ENCODE measurements at regions not wholly inside any gene's neighbourhood (a gene's known extent, or its start where the extent isn't known, plus 50 kb on each side); places are given as distances from the start of the nearest gene placed in this dataset.

DNA sequence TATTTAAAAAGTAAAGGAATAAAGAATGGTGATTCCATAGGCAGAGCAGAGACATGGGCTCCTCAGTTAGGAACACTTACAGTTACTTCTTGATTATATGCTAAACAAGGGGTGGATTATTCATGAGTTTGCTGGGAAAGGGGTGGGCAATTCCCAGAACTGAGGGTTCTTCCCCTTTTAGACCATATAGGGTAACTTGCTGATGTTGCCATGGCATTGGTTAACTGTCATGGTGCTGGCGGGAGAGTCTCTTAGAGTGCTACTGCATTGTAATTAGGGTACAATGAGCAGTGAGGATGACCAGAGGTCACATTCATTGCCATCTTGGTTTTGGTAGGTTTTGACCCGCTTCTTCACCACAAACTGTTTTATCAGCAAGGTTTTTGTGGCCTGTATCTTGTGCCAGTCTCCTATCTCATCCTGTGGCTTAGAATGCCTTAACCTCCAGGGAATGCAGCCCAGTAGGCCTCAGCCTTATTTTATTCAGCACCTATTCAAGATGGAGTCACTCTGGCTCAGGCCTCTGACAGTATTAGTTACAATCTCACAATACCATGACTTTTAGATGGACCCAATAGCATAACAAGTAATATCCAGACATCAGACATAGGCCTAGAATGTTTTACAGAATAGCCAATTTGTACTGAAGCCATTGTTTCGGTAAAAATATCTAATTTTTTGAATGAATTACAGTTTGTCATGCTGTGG, 106.8 kb downstream of the ZBTB18 start:
- DNase-seq = no peak

DNA sequence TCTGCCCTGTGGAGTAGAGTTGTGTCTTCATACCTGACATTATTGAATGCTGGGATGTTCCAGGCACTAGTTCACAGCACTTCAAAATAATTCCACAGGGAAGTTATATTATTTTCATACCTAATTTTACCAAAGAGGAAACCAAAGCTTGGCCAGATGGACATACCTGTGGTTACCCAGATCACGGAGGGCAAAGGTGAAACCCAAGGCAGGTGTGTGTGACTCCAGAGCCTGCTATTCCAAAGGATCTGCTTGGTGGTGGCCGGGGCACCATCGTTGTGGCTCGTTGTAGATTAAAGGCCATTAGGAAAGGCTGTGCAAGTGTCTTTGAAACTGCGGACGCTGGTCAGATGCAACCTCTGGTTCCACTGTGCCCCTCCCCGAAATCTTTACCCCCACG, 108.6 kb downstream of the ZBTB18 start:
- DNase-seq = no peak

DNA sequence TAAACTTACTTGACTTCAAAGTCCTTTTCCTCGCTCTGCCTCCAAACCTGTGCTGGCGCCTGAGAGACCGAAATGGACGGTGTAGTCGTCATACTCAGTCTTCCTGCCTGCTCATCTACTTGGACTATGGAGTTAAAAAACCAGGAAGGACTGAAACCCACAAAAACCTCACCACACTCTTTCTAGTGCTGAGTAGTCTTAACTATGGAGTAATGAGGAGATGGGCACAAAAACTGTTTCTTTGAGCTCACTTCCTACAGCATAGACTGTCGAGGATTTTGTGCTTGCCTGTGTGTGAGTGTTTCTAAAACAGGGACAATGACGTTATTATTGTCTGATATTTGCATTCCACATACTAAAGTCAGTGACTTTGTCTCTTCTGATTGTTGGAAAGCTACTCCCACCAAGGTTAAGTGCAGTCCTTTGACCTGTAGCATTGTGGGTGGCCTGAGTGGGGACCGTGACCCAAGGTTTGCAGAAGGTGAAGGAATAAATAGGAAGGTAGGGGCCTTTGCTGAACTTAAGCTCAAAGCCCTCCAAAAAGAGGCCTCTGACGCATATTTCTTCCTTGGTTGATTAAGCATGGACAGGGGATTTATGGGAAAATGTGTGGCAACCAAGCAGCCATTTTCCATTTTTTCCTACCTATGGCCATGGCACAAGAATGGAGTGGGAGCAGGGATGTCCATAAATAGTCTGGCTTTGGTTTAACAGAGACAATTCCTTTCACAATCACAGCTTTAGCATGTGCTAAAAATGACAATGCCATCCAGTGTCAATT, 109.6 kb downstream of the ZBTB18 start:
- peak in 4 of 6 experiments; percentile 27 to 99 (median 96) for DNase-seq

- DNase-seq = no peak
Measured at GRCh38 chr1:244161236-244161510, 110.1 kb downstream of the ZBTB18 start.

DNA sequence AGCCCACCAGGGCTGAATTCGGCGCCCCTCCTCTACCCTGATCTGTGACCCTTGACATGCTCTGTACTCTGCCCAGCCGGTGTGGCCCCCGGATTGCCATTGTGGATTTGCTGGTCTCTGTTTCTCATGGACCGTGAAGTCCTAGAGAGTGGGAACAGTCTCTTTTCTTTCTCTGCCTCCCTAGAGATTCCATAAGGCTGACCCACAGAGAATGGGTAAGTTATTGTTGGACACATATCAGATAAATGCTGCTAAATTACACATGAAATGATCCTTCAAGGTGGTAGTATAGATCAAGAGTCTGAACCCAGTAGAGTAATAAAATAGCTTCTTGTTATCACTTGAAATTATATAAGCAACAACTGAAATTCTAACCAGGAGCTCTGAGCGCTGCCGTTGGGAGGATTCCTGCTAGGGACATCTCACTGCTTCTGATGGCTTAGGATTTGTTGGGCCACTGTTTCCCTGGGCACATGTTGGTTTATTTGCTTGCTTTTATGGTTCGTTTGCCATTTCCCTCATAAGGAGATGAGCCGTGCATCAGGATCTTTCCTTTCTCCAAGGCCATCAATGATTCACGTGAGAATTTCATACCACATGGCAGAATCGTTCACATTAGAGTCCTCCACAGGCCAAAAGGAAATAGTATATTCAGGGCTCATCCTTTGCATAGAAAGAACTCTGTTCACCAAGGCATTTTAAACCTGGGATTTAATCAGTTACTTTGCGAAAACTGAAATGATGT, 111.9 kb downstream of the ZBTB18 start:
- DNase-seq = no peak

- DNase-seq = no peak
Measured at GRCh38 chr1:244163861-244164510, 112.9 kb downstream of the ZBTB18 start.

GRCh38 chr1:244164511-244164890, 113.4 kb downstream of the ZBTB18 start:
- DNase-seq = no peak

- DNase-seq = no peak
Measured at GRCh38 chr1:244165021-244165420, 113.9 kb downstream of the ZBTB18 start.

GRCh38 chr1:244165701-244166100, 114.6 kb downstream of the ZBTB18 start:
- DNase-seq = no peak

DNA sequence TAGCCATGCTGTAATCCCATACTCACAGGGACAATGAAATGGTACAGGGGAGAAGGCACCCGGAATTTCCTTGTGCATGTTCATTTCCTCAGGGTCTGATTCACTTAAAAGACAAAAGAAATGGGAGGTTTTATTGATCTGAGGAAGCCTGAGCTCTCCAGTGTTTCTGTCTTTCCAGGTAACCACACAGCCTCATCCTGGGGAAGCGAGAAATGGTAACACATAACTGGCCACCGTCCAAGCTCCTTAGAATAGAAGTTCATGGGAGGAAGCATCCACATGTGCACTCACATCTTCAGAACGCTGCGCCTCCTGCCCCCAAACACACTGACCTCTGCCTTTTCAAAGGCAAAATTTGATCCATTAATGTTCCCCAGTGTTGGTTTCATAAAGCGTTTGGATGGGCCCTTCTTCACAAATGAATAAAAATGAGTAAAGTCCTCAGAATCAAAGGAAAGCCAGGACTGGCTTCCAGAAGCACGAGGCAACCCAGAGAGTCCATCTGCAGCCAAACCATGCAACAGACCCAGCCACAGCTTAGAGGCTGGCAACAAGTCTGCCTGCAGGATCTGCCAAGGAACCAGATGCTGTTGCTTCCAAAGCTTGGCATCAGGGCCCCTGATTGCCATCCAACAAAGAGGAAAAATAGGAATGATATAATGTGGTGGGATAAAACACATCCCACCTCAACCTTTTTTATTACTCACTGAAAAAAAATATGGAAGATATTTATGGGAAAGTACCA, 120.3 kb downstream of the ZBTB18 start:
- DNase-seq = no peak

- DNase-seq = no peak
Measured at GRCh38 chr1:244173240-244173639, 122.2 kb downstream of the ZBTB18 start.

DNA sequence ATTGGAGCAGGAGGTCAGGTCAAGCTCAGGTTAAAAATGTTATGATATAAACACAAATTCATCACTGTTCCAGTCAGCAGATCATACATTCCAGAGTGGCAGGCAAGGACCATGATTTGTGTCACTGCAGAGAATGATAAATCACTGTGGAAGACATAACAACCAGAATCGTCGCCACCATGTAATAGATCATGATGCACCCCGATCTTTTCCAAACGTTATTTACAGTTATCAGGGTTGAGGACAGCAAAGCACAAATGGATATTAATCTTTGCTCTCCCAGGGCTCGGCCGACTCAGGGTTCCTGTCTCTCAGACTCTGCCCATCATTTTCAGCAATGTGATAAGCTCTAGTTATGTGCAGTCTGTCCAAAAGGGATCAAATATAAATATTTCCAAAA, 122.7 kb downstream of the ZBTB18 start:
- no peak for DNase-seq

- no peak for DNase-seq
Measured at GRCh38 chr1:244174922-244175521, 123.9 kb downstream of the ZBTB18 start.

GRCh38 chr1:244176201-244176600, 125.1 kb downstream of the ZBTB18 start:
- no peak for DNase-seq

GRCh38 chr1:244180256-244180655, 129.2 kb downstream of the ZBTB18 start:
- no peak for DNase-seq

GRCh38 chr1:244181867-244182266, 130.8 kb downstream of the ZBTB18 start:
- DNase-seq = no peak

GRCh38 chr1:244183037-244183436, 132.0 kb downstream of the ZBTB18 start:
- DNase-seq = no peak

DNA sequence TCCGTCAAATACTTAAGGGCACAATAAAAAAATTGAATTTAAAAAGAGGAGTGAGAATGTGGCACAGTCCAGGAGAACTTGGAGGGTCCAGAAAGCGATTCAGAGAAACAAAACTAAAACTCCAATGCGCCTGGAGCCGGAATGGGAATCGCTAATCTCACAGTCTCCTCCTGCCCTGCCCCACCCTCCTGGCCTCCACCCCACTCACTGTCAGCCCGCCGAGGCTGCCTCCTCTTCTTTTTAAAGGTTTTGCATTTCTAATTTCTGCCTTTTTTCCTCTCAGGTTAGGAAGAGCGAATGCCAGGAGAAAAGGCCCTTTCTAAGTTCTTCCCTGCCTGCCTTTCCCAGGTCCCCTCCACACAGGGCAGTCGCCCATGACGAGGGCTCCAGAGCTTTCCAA, 135.3 kb downstream of the ZBTB18 start:
- no peak for DNase-seq

- no peak for DNase-seq
Measured at GRCh38 chr1:244187310-244187709, 136.2 kb downstream of the ZBTB18 start.

DNA sequence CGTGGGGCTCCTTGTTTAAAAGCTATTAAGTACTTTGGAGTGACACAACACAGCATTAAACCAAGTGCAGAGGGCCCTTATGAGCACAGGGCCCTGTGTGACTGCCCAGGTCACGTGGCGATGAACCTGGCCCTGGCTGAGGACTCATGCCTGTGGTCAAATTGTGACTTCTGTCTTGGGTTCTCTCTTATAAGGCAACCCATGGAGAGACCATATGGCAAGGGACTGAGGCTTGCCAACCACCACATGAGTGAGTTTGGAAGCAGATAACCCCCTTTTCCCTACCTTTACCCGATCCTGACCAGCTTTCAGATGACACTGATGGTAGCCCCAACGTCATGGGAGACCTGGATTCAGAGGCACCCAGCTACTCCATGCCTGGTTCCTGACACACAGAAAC, 140.5 kb downstream of the ZBTB18 start:
- DNase-seq = no peak

GRCh38 chr1:244192325-244192724, 141.2 kb downstream of the ZBTB18 start:
- DNase-seq = no peak

DNA sequence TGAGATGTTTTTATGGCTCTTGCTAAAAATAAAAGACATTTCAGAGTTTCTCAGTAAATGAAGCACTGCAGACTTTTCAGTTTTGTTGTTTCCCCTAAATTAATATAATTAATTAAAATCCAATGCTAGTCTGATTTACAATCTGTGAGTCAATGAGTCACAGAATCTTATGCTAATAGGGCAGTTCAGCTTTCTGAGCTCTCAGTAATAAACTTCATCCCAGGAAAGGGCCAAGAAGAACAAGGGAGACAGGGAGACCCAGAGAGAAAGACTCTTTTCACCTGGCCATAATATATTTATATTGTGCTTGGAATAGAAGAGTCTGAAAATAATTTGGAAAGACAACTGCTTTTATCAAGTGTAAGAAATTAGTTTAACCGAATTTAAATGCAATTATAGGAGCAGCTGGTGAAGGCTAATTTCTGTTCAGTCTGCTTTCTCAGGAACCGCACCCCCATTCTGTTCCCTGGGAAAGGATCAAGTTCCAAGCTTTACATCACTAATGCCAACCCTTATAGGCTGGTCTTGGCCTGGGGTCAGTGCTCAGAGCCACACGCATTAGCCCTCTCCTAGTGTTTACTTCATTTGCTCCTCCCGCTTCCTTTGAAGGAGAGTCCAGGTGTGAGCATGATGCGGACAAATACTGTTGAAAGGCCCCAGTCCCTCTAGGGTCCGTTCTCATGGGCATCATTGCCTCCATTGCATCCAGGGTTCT, 145.6 kb downstream of the ZBTB18 start:
- no peak for DNase-seq
